ENCODE measurements at regions not wholly inside any gene's neighbourhood (a gene's known extent, or its start where the extent isn't known, plus 50 kb on each side); places are given as distances from the start of the nearest gene placed in this dataset.

DNA sequence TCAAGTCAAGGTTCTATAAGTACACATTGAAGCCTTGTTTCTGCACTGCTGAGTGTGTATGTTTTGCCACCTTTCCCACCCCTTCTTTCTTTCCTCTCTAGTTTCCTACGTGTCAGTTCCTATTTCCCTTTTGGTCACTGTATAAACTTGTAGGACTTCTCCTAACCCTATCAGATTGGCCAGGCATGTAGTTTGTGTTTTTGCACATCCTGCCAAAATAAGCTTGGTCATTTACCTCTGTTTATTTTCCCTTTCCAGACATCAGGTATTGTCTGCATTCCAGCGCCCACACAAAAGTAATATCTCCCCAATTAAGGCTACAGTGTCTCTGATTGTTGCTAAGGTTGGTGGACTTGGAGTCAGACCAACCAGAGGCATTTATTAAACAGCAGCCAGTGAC, 252.9 kb upstream of the MPDZ start:
- no peak for ATAC-seq
- Mint-ChIP-seq H3K27ac (no peak overlapping the region), H3K4me3 (no peak overlapping the region), H3K36me3 (no peaks in the 10 kb centered on the region), H3K4me1 (no peaks in the 10 kb centered on the region), H3K9me3 (peaks cover 11% of the 10 kb centered on the region), H3K27me3 (no peaks in the 10 kb centered on the region)

- no peak overlapping the region for H3K4me3 Mint-ChIP-seq
- H3K27ac Mint-ChIP-seq: no peak overlapping the region
- peaks cover 11% of the 10 kb centered on the region for H3K9me3 Mint-ChIP-seq
- H3K27me3 Mint-ChIP-seq: no peaks in the 10 kb centered on the region
- H3K36me3 Mint-ChIP-seq: no peaks in the 10 kb centered on the region
- no peak for ATAC-seq
- no peaks in the 10 kb centered on the region for H3K4me1 Mint-ChIP-seq
These were observed 250.0 kb upstream of the MPDZ start for GRCh38 chr9:13529321-13530104.

GRCh38 chr9:13524245-13524644, 244.8 kb upstream of the MPDZ start:
- Mint-ChIP-seq H3K36me3 (no peaks in the 10 kb centered on the region), H3K4me1 (no peaks in the 10 kb centered on the region), H3K27me3 (no peaks in the 10 kb centered on the region), H3K9me3 (peaks cover 2% of the 10 kb centered on the region), H3K27ac (no peak overlapping the region), H3K4me3 (no peak overlapping the region)
- ATAC-seq: no peak

- Mint-ChIP-seq H3K27me3 (no peaks in the 10 kb centered on the region), H3K36me3 (no peaks in the 10 kb centered on the region), H3K4me1 (no peaks in the 10 kb centered on the region), H3K4me3 (no peak overlapping the region), H3K27ac (no peak overlapping the region), H3K9me3 (peaks cover 11% of the 10 kb centered on the region)
- ATAC-seq: no peak
These were observed 240.6 kb upstream of the MPDZ start for GRCh38 chr9:13520069-13520468.

- Mint-ChIP-seq H3K4me1 (no peaks in the 10 kb centered on the region), H3K27ac (no peak overlapping the region), H3K36me3 (no peaks in the 10 kb centered on the region), H3K9me3 (peaks cover 9% of the 10 kb centered on the region), H3K4me3 (no peak overlapping the region), H3K27me3 (no peaks in the 10 kb centered on the region)
- no peak for ATAC-seq
These were observed 234.4 kb upstream of the MPDZ start for GRCh38 chr9:13513716-13514444.

DNA sequence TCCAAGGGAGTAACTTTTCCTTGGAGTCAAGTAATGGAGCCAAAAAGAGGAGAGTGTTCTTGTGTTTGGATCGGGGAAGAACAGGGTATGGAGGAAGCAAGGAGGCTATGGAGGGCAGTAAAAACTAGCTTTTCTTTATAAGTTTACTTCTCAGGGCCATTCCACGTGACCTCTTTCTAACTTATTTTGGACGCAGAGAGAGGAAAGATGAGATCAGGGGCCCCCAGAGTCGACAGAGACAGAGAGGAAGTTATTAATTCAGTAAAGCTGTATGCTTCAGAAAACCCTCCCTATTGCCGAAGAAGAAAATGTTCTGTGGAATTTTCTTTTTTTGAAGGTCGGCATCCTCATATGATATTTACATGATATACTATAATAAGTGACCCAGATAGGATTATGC, 233.8 kb upstream of the MPDZ start:
- Mint-ChIP-seq H3K27me3 (no peaks in the 10 kb centered on the region), H3K36me3 (no peaks in the 10 kb centered on the region), H3K9me3 (peaks cover 9% of the 10 kb centered on the region), H3K4me3 (no peak overlapping the region), H3K27ac (no peak overlapping the region), H3K4me1 (no peaks in the 10 kb centered on the region)
- ATAC-seq: no peak

- no peak overlapping the region for H3K27ac Mint-ChIP-seq
- no peaks in the 10 kb centered on the region for H3K27me3 Mint-ChIP-seq
- no peaks in the 10 kb centered on the region for H3K36me3 Mint-ChIP-seq
- no peak overlapping the region for H3K4me3 Mint-ChIP-seq
- no peaks in the 10 kb centered on the region for H3K9me3 Mint-ChIP-seq
- no peaks in the 10 kb centered on the region for H3K4me1 Mint-ChIP-seq
- ATAC-seq: no peak
These were observed 229.2 kb upstream of the MPDZ start for GRCh38 chr9:13508681-13509080.

DNA sequence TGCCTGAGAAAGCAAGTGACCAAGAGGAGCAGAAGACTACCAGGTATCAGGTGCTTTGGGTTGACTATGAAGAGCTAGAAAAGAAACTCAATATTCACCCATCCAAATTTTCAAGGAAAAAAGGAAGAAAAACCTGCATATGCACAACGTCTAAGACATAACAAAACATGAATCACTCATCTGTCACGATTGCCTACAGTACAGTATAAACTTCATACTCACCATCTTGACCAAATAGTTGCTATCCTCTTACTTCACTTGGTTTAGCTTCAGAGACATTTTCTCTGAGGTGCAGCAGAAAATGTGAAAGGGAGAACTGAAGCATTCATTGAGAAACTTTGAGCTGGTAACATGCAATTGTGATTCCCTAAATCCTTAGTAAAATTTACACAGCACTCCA, 228.6 kb upstream of the MPDZ start:
- no peak for ATAC-seq
- H3K27ac Mint-ChIP-seq: no peak overlapping the region

GRCh38 chr9:13505797-13506196, 226.3 kb upstream of the MPDZ start:
- Mint-ChIP-seq H3K4me3 (no peak overlapping the region), H3K27me3 (no peaks in the 10 kb centered on the region), H3K4me1 (no peaks in the 10 kb centered on the region), H3K9me3 (no peaks in the 10 kb centered on the region), H3K36me3 (no peaks in the 10 kb centered on the region), H3K27ac (no peak overlapping the region)
- ATAC-seq: no peak

More for the DNA sequence above, 228.6 kb upstream of the MPDZ start:
- no peaks in the 10 kb centered on the region for H3K36me3 Mint-ChIP-seq
- H3K4me3 Mint-ChIP-seq: no peak overlapping the region
- H3K27me3 Mint-ChIP-seq: no peaks in the 10 kb centered on the region
- no peaks in the 10 kb centered on the region for H3K9me3 Mint-ChIP-seq
- H3K4me1 Mint-ChIP-seq: no peaks in the 10 kb centered on the region

- Mint-ChIP-seq H3K4me3 (no peak overlapping the region), H3K4me1 (no peaks in the 10 kb centered on the region), H3K9me3 (no peaks in the 10 kb centered on the region), H3K36me3 (no peaks in the 10 kb centered on the region), H3K27me3 (no peaks in the 10 kb centered on the region), H3K27ac (no peak overlapping the region)
- no peak for ATAC-seq
These were observed 224.1 kb upstream of the MPDZ start for GRCh38 chr9:13503599-13503998.

- no peaks in the 10 kb centered on the region for H3K4me1 Mint-ChIP-seq
- peak; percentile 31 for ATAC-seq
These were observed 223.0 kb upstream of the MPDZ start for GRCh38 chr9:13502484-13502883.

DNA sequence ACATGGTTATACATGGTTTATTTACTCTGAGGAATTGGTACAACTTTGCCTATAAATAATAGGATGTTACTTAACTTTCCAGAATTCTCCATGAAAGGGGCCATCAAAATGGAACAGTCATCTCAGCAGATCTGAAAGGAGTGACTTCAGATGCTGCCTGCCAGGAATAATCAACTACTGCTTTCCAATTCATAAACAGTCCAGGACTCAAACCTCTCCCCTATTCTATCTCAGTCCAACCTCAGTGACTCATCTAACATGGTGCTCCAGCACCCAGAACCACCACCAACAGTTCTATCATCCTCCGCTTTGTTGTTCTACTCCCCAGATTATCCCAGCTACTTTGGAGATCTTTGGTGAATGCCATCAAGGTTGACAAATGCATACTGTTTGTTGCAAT, 221.5 kb upstream of the MPDZ start:
- H3K27me3 Mint-ChIP-seq: no peaks in the 10 kb centered on the region
- H3K4me3 Mint-ChIP-seq: no peak overlapping the region
- H3K9me3 Mint-ChIP-seq: no peaks in the 10 kb centered on the region
- H3K36me3 Mint-ChIP-seq: no peaks in the 10 kb centered on the region
- H3K27ac Mint-ChIP-seq: no peak overlapping the region
- no peaks in the 10 kb centered on the region for H3K4me1 Mint-ChIP-seq
- ATAC-seq: no peak

More at GRCh38 chr9:13502484-13502883, 223.0 kb upstream of the MPDZ start:
- H3K36me3 Mint-ChIP-seq: no peaks in the 10 kb centered on the region
- H3K9me3 Mint-ChIP-seq: no peaks in the 10 kb centered on the region
- no peak overlapping the region for H3K4me3 Mint-ChIP-seq
- H3K27ac Mint-ChIP-seq: no peak overlapping the region
- H3K27me3 Mint-ChIP-seq: no peaks in the 10 kb centered on the region

DNA sequence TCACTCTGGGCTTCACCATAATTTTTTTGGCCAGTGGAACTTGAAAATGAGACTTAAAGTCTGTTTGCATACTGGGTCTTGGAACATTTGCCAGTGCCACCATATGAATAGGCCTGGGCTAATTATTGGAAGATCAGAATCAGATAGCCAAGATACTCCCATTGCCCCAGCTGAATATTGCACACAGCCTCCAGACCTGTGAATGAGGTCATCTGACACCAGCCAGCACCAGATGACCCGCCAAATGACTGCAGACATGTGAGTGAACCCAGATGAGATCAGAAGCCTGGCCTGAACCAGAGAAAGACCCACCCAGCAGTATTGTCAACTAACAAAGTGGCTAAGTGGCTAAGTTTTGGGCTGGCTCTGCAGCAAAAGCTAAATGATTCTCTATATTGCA, 220.5 kb upstream of the MPDZ start:
- Mint-ChIP-seq H3K36me3 (no peaks in the 10 kb centered on the region), H3K4me3 (no peak overlapping the region), H3K4me1 (no peaks in the 10 kb centered on the region), H3K27me3 (no peaks in the 10 kb centered on the region), H3K9me3 (peaks cover 7% of the 10 kb centered on the region), H3K27ac (no peak overlapping the region)
- ATAC-seq: no peak

- Mint-ChIP-seq H3K27me3 (no peaks in the 10 kb centered on the region), H3K4me3 (no peak overlapping the region), H3K4me1 (no peaks in the 10 kb centered on the region), H3K36me3 (no peaks in the 10 kb centered on the region), H3K27ac (no peak overlapping the region), H3K9me3 (peaks cover 8% of the 10 kb centered on the region)
- ATAC-seq: no peak
These were observed 214.2 kb upstream of the MPDZ start for GRCh38 chr9:13493697-13494096.

GRCh38 chr9:13491493-13492424, 212.3 kb upstream of the MPDZ start:
- H3K36me3 Mint-ChIP-seq: no peaks in the 10 kb centered on the region
- no peaks in the 10 kb centered on the region for H3K27me3 Mint-ChIP-seq
- H3K27ac Mint-ChIP-seq: no peak overlapping the region
- no peaks in the 10 kb centered on the region for H3K4me1 Mint-ChIP-seq
- H3K4me3 Mint-ChIP-seq: no peak overlapping the region
- H3K9me3 Mint-ChIP-seq: peaks cover 8% of the 10 kb centered on the region
- ATAC-seq: no peak
